Muscle layer of colon (tissue), 2 donors: ENCODE measurements at regions not wholly inside any gene's neighbourhood (a gene's known extent, or its start where the extent isn't known, plus 50 kb on each side); places are given as distances from the start of the nearest gene placed in this dataset.

Source experiments
- H3K27ac ChIP-seq: one replicate; pipeline ENCODE4 v1.7.0; 2013; ENCODE audit warnings: low read depth, mild to moderate bottlenecking, low read length, moderate library complexity
- H3K27me3 ChIP-seq, 2 donors: one replicate each; pipeline ENCODE4 v1.7.0; 2013; ENCODE audit warnings: low read length in 2 of 2, mild to moderate bottlenecking in 2 of 2; ENCODE audit not compliant: insufficient read depth in 2 of 2, control insufficient read depth in 1 of 2
- H3K36me3 ChIP-seq: one replicate; pipeline ENCODE4 v1.7.0; 2013; ENCODE audit warnings: mild to moderate bottlenecking, low read length; ENCODE audit not compliant: insufficient read depth
- H3K4me1 ChIP-seq: one replicate; pipeline ENCODE4 v1.7.0; 2013; ENCODE audit warnings: mild to moderate bottlenecking, low read length; ENCODE audit not compliant: insufficient read depth
- H3K4me3 ChIP-seq, 2 donors: one replicate each; pipeline ENCODE4 v1.7.0; 2013; ENCODE audit warnings: low read length in 2 of 2, low read depth in 1 of 2, mild to moderate bottlenecking in 1 of 2, moderate library complexity in 1 of 2
- H3K9ac ChIP-seq: one replicate; pipeline ENCODE4 v1.7.0; 2013; ENCODE audit warnings: low read length
- H3K9me3 ChIP-seq: one replicate; pipeline ENCODE4 v1.7.0; 2013; ENCODE audit warnings: mild to moderate bottlenecking, low read length
- donor health status: abdominal sarcoma.
- donor health status: Adenocarcinoma of cecum.

DNA sequence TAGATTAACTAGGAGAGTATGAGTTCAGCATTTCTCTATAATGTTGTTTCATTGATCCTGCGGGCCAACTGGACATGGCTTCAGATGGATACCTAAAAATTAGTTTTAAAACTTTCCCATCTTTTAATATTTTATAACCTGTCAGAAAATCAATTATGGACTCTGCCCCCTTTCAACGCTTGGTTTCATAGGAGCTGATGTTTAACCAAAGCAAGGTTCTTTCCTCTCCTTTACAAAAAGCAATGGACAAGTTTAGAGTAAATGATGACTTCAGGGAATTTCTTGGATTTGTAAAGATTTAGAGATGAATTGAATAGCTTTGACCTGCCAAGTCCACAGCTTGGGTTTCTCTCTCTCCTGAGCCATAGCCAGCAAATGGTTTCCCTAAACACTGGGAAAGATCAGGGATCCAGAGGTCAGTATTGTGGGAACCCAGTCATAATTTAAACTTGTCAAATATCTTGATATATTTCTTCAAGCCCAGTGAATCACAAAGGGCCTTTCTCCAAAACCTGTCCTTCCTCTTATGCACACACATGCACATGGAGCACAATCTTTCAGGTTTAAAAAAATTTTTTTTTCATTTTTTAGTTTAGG is 177.1 kb downstream of the EVX1 start:
- no peak overlapping the region for H3K4me3 ChIP-seq
- H3K9me3 ChIP-seq = no peaks in the 10 kb centered on the region
- no peaks in the 10 kb centered on the region for H3K4me1 ChIP-seq
- no peaks in the 10 kb centered on the region for H3K27me3 ChIP-seq
- no peaks in the 10 kb centered on the region for H3K36me3 ChIP-seq
- no peak overlapping the region for H3K27ac ChIP-seq
- no peak overlapping the region for H3K9ac ChIP-seq

DNA sequence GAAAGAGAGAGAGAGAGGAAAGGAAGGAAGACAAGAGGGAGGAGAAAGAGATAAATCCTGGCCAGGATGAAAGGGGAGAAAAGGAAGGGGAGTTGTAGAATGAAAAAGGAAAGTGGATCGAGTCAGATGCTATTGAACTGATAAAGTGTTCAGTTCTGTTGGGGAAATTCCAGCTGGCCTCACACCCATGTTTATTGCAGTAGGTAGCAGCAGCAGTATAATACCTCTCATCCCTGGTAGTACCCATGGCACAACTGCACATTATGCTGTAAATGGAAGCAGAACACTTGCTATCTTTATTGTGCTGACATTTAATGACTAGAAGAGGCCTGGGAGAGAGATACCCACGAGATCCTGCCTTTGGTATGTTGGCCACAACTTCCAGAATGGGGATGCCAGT is 178.1 kb downstream of the EVX1 start:
- Histone ChIP-seq H3K9ac (no peak overlapping the region), H3K27me3 (no peaks in the 10 kb centered on the region), H3K4me3 (no peak overlapping the region), H3K27ac (no peak overlapping the region), H3K36me3 (no peaks in the 10 kb centered on the region), H3K4me1 (no peaks in the 10 kb centered on the region), H3K9me3 (no peaks in the 10 kb centered on the region)

GRCh38 chr7:27423290-27423689 is 180.7 kb downstream of the EVX1 start:
- Histone ChIP-seq H3K36me3 (no peaks in the 10 kb centered on the region), H3K4me3 (no peak overlapping the region), H3K27ac (no peak overlapping the region), H3K9me3 (no peaks in the 10 kb centered on the region), H3K27me3 (no peaks in the 10 kb centered on the region), H3K4me1 (no peaks in the 10 kb centered on the region), H3K9ac (no peak overlapping the region)

DNA sequence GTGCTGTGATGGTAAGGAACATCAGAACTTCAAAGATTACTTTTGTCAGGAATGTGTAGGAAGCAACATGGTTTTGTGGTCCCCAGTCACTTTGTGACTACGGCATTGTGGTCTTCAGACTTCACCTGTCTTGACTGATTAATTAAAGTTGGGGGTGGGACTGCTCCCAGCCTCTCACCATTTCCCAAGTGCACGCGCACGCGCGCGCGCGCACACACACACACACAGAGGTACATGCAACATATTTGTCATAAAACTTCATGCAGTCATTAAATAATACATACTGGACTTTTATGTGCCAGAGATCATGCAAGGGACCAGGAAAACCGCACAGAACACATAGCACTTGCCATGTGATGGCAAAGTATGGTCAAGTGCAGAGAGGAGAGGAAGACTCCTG is 181.2 kb downstream of the EVX1 start:
- no peaks in the 10 kb centered on the region for H3K9me3 ChIP-seq
- H3K27ac ChIP-seq = no peak overlapping the region
- no peak overlapping the region for H3K4me3 ChIP-seq
- no peaks in the 10 kb centered on the region for H3K36me3 ChIP-seq
- no peak overlapping the region for H3K9ac ChIP-seq
- no peaks in the 10 kb centered on the region for H3K4me1 ChIP-seq
- no peaks in the 10 kb centered on the region for H3K27me3 ChIP-seq

GRCh38 chr7:27424231-27424630 is 181.6 kb downstream of the EVX1 start:
- no peaks in the 10 kb centered on the region for H3K27me3 ChIP-seq
- H3K9me3 ChIP-seq = no peaks in the 10 kb centered on the region
- no peaks in the 10 kb centered on the region for H3K4me1 ChIP-seq
- no peak overlapping the region for H3K4me3 ChIP-seq
- H3K27ac ChIP-seq = no peak overlapping the region
- H3K36me3 ChIP-seq = no peaks in the 10 kb centered on the region
- no peak overlapping the region for H3K9ac ChIP-seq

DNA sequence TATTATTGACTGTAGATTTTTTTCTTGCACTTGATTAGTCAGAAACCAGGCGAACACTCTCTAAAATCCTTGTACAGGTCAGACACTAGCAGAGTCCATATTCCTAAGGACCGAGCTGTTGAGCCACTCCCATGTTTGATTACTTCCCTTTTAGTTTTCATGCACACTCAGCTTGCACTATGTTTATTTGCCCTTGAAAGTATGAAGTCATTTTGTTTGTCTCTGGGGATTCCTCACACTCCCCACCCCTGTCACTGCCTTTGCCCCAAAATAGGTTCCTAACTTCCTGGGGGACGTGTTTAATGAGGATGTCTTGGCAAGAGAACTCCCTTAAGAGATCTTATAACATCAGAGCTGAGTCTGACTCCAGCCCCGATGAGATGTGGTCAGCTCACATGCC is 182.1 kb downstream of the EVX1 start:
- Histone ChIP-seq H3K36me3 (no peaks in the 10 kb centered on the region), H3K4me3 (no peak overlapping the region), H3K9me3 (no peaks in the 10 kb centered on the region), H3K9ac (no peak overlapping the region), H3K4me1 (no peaks in the 10 kb centered on the region), H3K27me3 (no peaks in the 10 kb centered on the region), H3K27ac (no peak overlapping the region)

DNA sequence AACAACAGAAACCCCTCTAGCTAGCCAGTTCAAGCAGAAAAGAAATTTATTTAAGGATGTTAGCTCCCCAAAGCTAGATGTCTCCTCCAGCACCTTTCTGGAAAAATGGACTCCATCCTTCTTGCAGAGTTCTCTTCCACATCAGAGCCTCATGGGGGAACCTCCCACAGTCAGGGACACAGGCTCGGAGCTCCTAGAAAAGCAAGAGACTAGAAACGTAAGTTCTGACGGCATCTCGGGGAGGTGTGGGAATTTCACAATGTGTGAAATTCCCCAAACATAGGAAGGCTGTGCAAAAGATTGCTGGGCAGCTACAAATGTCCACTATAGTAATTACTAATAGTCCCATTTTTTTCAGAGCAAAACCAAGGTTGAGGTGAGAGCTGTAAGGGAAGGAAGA is 184.8 kb downstream of the EVX1 start:
- no peaks in the 10 kb centered on the region for H3K36me3 ChIP-seq
- no peak overlapping the region for H3K4me3 ChIP-seq
- H3K4me1 ChIP-seq = no peaks in the 10 kb centered on the region
- H3K9me3 ChIP-seq = no peaks in the 10 kb centered on the region
- H3K27me3 ChIP-seq = no peaks in the 10 kb centered on the region
- no peak overlapping the region for H3K27ac ChIP-seq
- H3K9ac ChIP-seq = no peak overlapping the region

GRCh38 chr7:27430105-27430504 is 187.5 kb downstream of the EVX1 start:
- no peak overlapping the region for H3K27ac ChIP-seq
- H3K4me1 ChIP-seq = no peaks in the 10 kb centered on the region
- no peaks in the 10 kb centered on the region for H3K36me3 ChIP-seq
- H3K27me3 ChIP-seq = no peaks in the 10 kb centered on the region
- no peaks in the 10 kb centered on the region for H3K9me3 ChIP-seq
- H3K9ac ChIP-seq = no peak overlapping the region
- no peak overlapping the region for H3K4me3 ChIP-seq

DNA sequence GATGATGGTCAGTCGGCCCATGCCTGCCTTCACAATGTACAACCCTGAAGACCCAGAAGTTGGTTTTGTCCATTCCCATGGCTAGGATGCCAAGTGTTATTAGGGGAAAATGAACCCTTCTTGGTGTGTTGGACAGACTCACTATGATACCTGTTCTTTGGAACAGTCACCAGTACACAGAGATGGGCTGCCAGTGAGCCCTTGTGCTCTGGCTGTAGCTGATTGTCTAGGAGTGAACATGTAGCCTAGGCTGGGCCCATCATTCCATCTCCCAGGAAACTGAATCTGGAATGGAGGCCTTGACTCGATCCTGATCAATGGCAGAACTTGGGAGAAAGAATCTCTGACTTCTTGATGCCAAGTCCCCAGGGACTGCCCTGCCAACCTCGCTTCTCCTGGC is 188.9 kb downstream of the EVX1 start:
- no peak overlapping the region for H3K27ac ChIP-seq
- H3K9me3 ChIP-seq = no peaks in the 10 kb centered on the region
- H3K4me1 ChIP-seq = no peaks in the 10 kb centered on the region
- H3K27me3 ChIP-seq = no peaks in the 10 kb centered on the region
- no peak overlapping the region for H3K9ac ChIP-seq
- H3K36me3 ChIP-seq = no peaks in the 10 kb centered on the region
- H3K4me3 ChIP-seq = no peak overlapping the region

DNA sequence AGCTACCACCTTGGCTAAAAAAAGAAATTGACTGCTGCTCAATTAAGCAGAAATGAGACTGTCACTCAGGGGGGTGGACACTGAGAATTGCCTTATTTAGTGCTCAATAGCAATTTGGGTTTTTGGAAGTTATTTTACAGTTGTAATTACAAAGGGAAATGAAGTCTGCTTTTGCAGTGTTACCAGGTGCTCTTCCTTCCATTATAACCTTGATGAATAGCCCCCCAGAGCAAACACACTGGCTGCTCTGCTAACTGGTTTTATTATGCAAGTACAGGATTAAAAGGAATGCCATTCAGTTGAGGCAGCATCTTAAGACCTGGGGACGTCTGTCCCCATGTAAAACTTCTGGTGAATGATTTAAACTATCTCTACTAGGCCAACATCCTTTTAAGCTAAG is 191.0 kb downstream of the EVX1 start:
- Histone ChIP-seq H3K27ac (no peak overlapping the region), H3K27me3 (no peaks in the 10 kb centered on the region), H3K36me3 (no peaks in the 10 kb centered on the region), H3K9ac (no peak overlapping the region), H3K4me3 (no peak overlapping the region), H3K9me3 (no peaks in the 10 kb centered on the region), H3K4me1 (no peaks in the 10 kb centered on the region)

DNA sequence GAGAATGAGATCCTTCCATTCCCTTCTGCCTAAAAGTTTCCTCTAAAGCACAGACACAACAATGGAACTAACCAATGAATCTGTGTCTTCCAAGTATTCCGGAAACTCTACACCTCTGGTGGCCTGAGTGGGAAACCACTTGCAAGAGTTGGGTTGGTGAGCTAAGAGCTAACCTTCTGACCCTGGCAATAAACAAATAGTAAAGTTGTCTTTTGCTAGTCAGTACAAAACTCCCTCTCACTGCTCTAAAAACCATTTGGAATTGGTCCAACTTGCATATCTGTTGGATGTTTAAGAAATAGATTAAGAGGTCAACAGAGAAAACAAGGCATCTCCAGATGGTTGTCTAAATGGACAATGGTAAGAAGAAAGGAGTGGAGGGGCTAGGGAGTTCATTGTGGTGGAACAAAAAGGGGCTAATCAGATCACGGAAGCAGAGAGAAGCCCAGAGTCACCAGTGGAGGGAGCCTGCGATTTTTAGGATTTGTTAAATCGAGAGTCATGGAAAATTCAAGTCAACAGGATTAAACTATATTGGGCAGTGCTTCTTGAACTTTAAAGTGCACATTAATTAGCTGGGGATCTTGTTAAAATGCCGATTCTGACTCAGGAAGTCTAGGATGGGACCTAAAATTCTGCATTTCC is 192.3 kb downstream of the EVX1 start:
- Histone ChIP-seq H3K27ac (no peak overlapping the region), H3K4me1 (no peaks in the 10 kb centered on the region), H3K27me3 (no peaks in the 10 kb centered on the region), H3K4me3 (no peak overlapping the region), H3K9me3 (no peaks in the 10 kb centered on the region), H3K36me3 (no peaks in the 10 kb centered on the region), H3K9ac (no peak overlapping the region)

DNA sequence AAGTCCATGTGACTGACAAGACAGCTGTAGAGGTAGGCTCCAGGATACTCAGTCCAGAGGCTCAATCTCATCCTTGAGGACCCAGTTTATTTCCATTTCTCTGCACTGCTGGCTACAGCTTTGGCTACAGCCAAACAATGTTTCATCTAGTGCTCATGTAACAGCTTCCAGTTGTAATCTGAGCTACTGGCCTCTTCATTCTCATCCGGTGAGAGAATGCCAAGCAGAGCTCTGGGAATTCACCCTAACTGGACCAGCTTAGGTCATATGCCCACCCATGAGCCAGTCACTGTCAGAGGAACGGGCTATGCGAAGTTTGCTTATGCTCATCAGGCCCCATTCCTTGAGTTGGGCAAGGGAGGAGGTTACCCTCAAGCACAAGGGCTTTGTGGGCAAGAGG is 192.9 kb downstream of the EVX1 start:
- Histone ChIP-seq H3K9ac (no peak overlapping the region), H3K4me3 (no peak overlapping the region), H3K27me3 (no peaks in the 10 kb centered on the region), H3K27ac (no peak overlapping the region), H3K36me3 (no peaks in the 10 kb centered on the region), H3K4me1 (no peaks in the 10 kb centered on the region), H3K9me3 (no peaks in the 10 kb centered on the region)
